Adrenal gland (tissue), 5 donors: ENCODE measurements at regions not wholly inside any gene's neighbourhood (a gene's known extent, or its start where the extent isn't known, plus 50 kb on each side); places are given as distances from the start of the nearest gene placed in this dataset.

ENCODE experiments used
- POLR2A ChIP-seq, 2 donors: fragments of 450-650 bp; IDR thresholded peaks; one replicate each; pipeline ENCODE4 v1.6.1; 2017; ENCODE audit warnings: antibody characterized with exemption in 2 of 2, mild to moderate bottlenecking in 2 of 2, moderate library complexity in 1 of 2
- TF ChIP-seq, protein P1 (sequence below), 6 experiments: fragments of 450-650 bp in 4 of 6; fragments of 200-600 bp in 2 of 6; sonication (generic) in 1 of 6; IDR thresholded peaks; 1 replicate in 5 of 6; 2 replicates in 1 of 6; pipeline versions ENCODE4 v1.5.1 to v1.8.0; 2016 to 2021; ENCODE audit warnings: antibody characterized with exemption in 6 of 6, mild to moderate bottlenecking in 2 of 6, moderate library complexity in 1 of 6
- donor health status: DM: no; HTN: no; CAD: no.

DNA sequence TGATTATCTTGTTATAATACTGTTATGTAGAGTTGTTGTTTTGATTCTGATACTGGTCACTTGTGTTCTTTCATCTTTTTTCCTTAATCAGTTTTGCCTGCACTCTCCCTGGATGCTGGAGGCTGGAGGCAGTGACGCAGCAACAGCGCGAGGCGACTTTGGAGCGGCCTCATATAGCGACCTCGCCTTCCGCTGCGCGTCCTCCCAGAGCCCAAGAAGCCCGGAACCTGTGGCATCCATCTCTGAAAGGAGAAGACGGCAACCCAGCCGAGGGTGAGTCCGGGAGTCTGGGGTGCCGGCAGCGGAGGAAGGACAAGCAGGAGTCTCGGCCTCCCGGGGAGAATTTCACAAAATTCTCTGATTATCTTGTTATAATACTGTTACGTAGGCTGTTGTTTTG is 161.2 kb downstream of the ZNF33B start:
- TF ChIP-seq, protein P1, sequence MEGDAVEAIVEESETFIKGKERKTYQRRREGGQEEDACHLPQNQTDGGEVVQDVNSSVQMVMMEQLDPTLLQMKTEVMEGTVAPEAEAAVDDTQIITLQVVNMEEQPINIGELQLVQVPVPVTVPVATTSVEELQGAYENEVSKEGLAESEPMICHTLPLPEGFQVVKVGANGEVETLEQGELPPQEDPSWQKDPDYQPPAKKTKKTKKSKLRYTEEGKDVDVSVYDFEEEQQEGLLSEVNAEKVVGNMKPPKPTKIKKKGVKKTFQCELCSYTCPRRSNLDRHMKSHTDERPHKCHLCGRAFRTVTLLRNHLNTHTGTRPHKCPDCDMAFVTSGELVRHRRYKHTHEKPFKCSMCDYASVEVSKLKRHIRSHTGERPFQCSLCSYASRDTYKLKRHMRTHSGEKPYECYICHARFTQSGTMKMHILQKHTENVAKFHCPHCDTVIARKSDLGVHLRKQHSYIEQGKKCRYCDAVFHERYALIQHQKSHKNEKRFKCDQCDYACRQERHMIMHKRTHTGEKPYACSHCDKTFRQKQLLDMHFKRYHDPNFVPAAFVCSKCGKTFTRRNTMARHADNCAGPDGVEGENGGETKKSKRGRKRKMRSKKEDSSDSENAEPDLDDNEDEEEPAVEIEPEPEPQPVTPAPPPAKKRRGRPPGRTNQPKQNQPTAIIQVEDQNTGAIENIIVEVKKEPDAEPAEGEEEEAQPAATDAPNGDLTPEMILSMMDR (IDR thresholded peaks at IDR 0.05), result no peak
- TF ChIP-seq POLR2A (IDR thresholded peaks at IDR 0.05), result no peak
